Peyer's patch (tissue), 4 donors: ENCODE measurements at regions not wholly inside any gene's neighbourhood (a gene's known extent, or its start where the extent isn't known, plus 50 kb on each side); places are given as distances from the start of the nearest gene placed in this dataset.

Experiments
- CTCF ChIP-seq, 6 experiments: fragments of 450-650 bp in 4 of 6; fragments of 200-600 bp in 2 of 6; sonication (generic) in 1 of 6; IDR thresholded peaks; one replicate each; pipeline ENCODE4 v1.5.1; 2017 to 2019; ENCODE audit warnings: antibody characterized with exemption in 6 of 6, mild to moderate bottlenecking in 3 of 6, moderate library complexity in 1 of 6
- POLR2A ChIP-seq, 2 donors: fragments of 450-650 bp; IDR thresholded peaks; one replicate each; pipeline ENCODE4 v1.5.1; 2017; ENCODE audit warnings: antibody characterized with exemption in 2 of 2, mild to moderate bottlenecking in 2 of 2, moderate library complexity in 2 of 2

GRCh38 chr1:172903581-172904220 lies 147.0 kb downstream of the TNFSF18 start:
- no peak for TF ChIP-seq CTCF (IDR thresholded peaks at IDR 0.05)
- TF ChIP-seq POLR2A (IDR thresholded peaks at IDR 0.05) = no peak
